Liver (tissue), 8 donors: ENCODE measurements at regions not wholly inside any gene's neighbourhood (a gene's known extent, or its start where the extent isn't known, plus 50 kb on each side); places are given as distances from the start of the nearest gene placed in this dataset.

Experiments
- DNase-seq: peaks from one replicate; pipeline ENCODE4 v3.0.0-alpha.2; 2017; ENCODE audit warnings: low spot score
- H3K27ac ChIP-seq, 2 donors: one replicate each; pipeline ENCODE4 v1.7.0; 2013; ENCODE audit warnings: inconsistent platforms in 2 of 2, low read length in 2 of 2, control low read depth in 1 of 2, low read depth in 1 of 2, mild to moderate bottlenecking in 1 of 2
- H3K27me3 ChIP-seq, 4 donors: one replicate each; pipeline versions ENCODE4 v1.6.1 to v1.7.0; 2013; ENCODE audit warnings: low read length in 3 of 4, inconsistent platforms in 1 of 4, mild to moderate bottlenecking in 1 of 4, moderate library complexity in 1 of 4; ENCODE audit not compliant: control insufficient read depth in 4 of 4, insufficient read depth in 4 of 4
- H3K36me3 ChIP-seq, 4 donors: one replicate each; pipeline versions ENCODE4 v1.6.1 to v1.7.0; 2013; ENCODE audit warnings: low read length in 3 of 4, mild to moderate bottlenecking in 3 of 4, low read depth in 1 of 4, moderate library complexity in 1 of 4; ENCODE audit not compliant: control insufficient read depth in 4 of 4, insufficient read depth in 3 of 4
- H3K4me1 ChIP-seq, 4 donors: one replicate each; pipeline versions ENCODE4 v1.6.1 to v1.7.0; 2013; ENCODE audit warnings: low read length in 3 of 4, mild to moderate bottlenecking in 3 of 4, moderate library complexity in 1 of 4; ENCODE audit not compliant: control insufficient read depth in 4 of 4, insufficient read depth in 4 of 4
- H3K4me3 ChIP-seq, 3 donors: one replicate each; pipeline versions ENCODE4 v1.6.1 to v1.7.0; 2013; ENCODE audit warnings: low read length in 3 of 3, control low read depth in 1 of 3, low read depth in 1 of 3, mild to moderate bottlenecking in 1 of 3
- H3K9ac ChIP-seq, 2 donors: one replicate each; pipeline ENCODE4 v1.7.0; 2013; ENCODE audit warnings: low read length in 2 of 2, mild to moderate bottlenecking in 2 of 2, moderate library complexity in 2 of 2, control low read depth in 1 of 2, low read depth in 1 of 2
- H3K9me3 ChIP-seq, 4 donors: one replicate each; pipeline versions ENCODE4 v1.6.1 to v1.7.0; 2013; ENCODE audit warnings: low read length in 3 of 4; ENCODE audit not compliant: control insufficient read depth in 4 of 4
- EGR1 ChIP-seq, 2 donors: IDR thresholded peaks; 2 replicates each; pipeline ENCODE4 v1.6.1; 2016 to 2018; ENCODE audit warnings: antibody characterized with exemption in 2 of 2, low read depth in 2 of 2
- FOXA1 ChIP-seq: IDR thresholded peaks from 2 replicates; pipeline ENCODE4 v1.6.1; 2016; ENCODE audit warnings: antibody characterized with exemption
- FOXA2 ChIP-seq: IDR thresholded peaks from 2 replicates; pipeline ENCODE4 v1.6.1; 2016; ENCODE audit warnings: antibody characterized with exemption
- GABPA ChIP-seq, 2 donors: IDR thresholded peaks in 1 of 2; conservative IDR thresholded peaks in 1 of 2; 2 replicates each; pipeline ENCODE4 v1.6.1; 2016; ENCODE audit warnings: antibody characterized with exemption in 2 of 2, mild to moderate bottlenecking in 1 of 2, moderate library complexity in 1 of 2
- HNF4A ChIP-seq, 2 donors: conservative IDR thresholded peaks; 2 replicates each; pipeline ENCODE4 v1.6.1; 2016; ENCODE audit warnings: antibody characterized with exemption in 2 of 2, mild to moderate bottlenecking in 2 of 2
- HNF4G ChIP-seq: IDR thresholded peaks from 2 replicates; pipeline ENCODE4 v1.6.1; 2016; ENCODE audit warnings: antibody characterized with exemption
- JUND ChIP-seq, 2 donors: IDR thresholded peaks; 2 replicates each; pipeline ENCODE4 v1.6.1; 2016; ENCODE audit warnings: antibody characterized with exemption in 2 of 2
- NR2F2 ChIP-seq: IDR thresholded peaks from 2 replicates; pipeline ENCODE4 v1.6.1; 2016; ENCODE audit warnings: antibody characterized with exemption
- RAD21 ChIP-seq, 2 donors: IDR thresholded peaks; 2 replicates each; pipeline ENCODE4 v1.6.1; 2016; ENCODE audit warnings: antibody characterized with exemption in 2 of 2, mild to moderate bottlenecking in 2 of 2
- REST ChIP-seq: IDR thresholded peaks from 2 replicates; pipeline ENCODE4 v1.6.1; 2016; ENCODE audit warnings: antibody characterized with exemption, mild to moderate bottlenecking
- RXRA ChIP-seq, 2 donors: IDR thresholded peaks; 2 replicates each; pipeline ENCODE4 v1.6.1; 2017 to 2018; ENCODE audit warnings: antibody characterized with exemption in 2 of 2, mild to moderate bottlenecking in 1 of 2
- SP1 ChIP-seq: IDR thresholded peaks from 2 replicates; pipeline ENCODE4 v1.6.1; 2018; ENCODE audit warnings: antibody characterized with exemption, mild to moderate bottlenecking
- TAF1 ChIP-seq: conservative IDR thresholded peaks from 2 replicates; pipeline ENCODE4 v1.6.1; 2016; ENCODE audit warnings: antibody characterized with exemption, mild to moderate bottlenecking
- YY1 ChIP-seq: IDR thresholded peaks from 2 replicates; pipeline ENCODE4 v1.6.1; 2016; ENCODE audit warnings: antibody characterized with exemption, mild to moderate bottlenecking
- WGBS: extraction: QIAGEN DNeasy Blood & Tissue Kit; methylation state at CpG from one replicate; pipeline ENCODE4 v1.1.7; 2013; 5-methylcytosine and 5-hydroxymethylcytosine counted together
- TF ChIP-seq, protein P1 (sequence below): IDR thresholded peaks from 2 replicates; pipeline ENCODE4 v1.6.1; 2016; ENCODE audit warnings: antibody characterized with exemption
- TF ChIP-seq, protein P2 (sequence below): IDR thresholded peaks from 2 replicates; pipeline ENCODE4 v1.6.1; 2016; ENCODE audit warnings: antibody characterized with exemption
- TF ChIP-seq, protein P3 (sequence below): fragments of 150-350 bp; IDR thresholded peaks from 2 replicates; pipeline ENCODE4 v1.5.1; 2017; ENCODE audit warnings: improper control_type of control experiment, low read depth, low read length; ENCODE audit not compliant: missing input control
- TF ChIP-seq, protein P4 (sequence below): IDR thresholded peaks from 2 replicates; pipeline ENCODE4 v1.6.1; 2016; ENCODE audit warnings: antibody characterized with exemption
- donor health status: healthy.
- donor health status: healthy.
- donor health status: healthy.
- donor health status: healthy.
- donor health status: healthy.

DNA sequence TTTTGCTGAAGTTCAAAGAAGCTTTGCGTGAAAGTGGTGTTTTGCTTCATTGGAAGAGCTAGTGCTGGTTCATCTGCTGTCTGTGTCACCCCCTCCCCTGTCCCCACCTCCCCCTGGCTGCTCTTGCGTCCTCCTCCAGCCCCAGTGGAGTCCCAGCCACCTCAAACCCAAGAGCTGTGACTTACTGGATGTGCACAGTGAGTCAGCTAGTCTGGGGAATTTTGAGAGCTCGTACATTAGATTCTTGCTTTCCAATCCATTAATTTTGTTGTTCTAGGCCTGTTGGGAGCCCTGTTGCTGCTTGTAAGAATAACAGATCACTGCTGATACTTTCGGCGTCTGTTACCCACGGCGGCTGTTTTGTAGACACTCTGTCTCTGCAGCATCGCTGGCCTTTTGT is 412.1 kb downstream of the TSN start:
- no peak overlapping the region for H3K27ac ChIP-seq
- DNase-seq = no peak
- H3K9ac ChIP-seq = no peak overlapping the region
- H3K4me1 ChIP-seq = no peaks in the 10 kb centered on the region
- no peak overlapping the region for H3K4me3 ChIP-seq
- TF ChIP-seq GABPA (IDR thresholded peaks at IDR 0.05 in 1 of 2, conservative IDR thresholded peaks at IDR 0.05 in 1 of 2) (no peak), SP1 (no peak), RAD21 (IDR thresholded peaks at IDR 0.05) (no peak), EGR1 (IDR thresholded peaks at IDR 0.05; ENCODE audit: low read depth in 2 of 2) (no peak), FOXA2 (no peak), NR2F2 (no peak), HNF4G (no peak), RXRA (IDR thresholded peaks at IDR 0.05) (no peak), YY1 (no peak), TAF1 (no peak), REST (no peak), JUND (IDR thresholded peaks at IDR 0.05) (no peak), FOXA1 (no peak), HNF4A (conservative IDR thresholded peaks at IDR 0.05) (no peak)
- TF ChIP-seq, protein P1, sequence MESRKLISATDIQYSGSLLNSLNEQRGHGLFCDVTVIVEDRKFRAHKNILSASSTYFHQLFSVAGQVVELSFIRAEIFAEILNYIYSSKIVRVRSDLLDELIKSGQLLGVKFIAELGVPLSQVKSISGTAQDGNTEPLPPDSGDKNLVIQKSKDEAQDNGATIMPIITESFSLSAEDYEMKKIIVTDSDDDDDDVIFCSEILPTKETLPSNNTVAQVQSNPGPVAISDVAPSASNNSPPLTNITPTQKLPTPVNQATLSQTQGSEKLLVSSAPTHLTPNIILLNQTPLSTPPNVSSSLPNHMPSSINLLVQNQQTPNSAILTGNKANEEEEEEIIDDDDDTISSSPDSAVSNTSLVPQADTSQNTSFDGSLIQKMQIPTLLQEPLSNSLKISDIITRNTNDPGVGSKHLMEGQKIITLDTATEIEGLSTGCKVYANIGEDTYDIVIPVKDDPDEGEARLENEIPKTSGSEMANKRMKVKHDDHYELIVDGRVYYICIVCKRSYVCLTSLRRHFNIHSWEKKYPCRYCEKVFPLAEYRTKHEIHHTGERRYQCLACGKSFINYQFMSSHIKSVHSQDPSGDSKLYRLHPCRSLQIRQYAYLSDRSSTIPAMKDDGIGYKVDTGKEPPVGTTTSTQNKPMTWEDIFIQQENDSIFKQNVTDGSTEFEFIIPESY = no peak
- TF ChIP-seq, protein P2, sequence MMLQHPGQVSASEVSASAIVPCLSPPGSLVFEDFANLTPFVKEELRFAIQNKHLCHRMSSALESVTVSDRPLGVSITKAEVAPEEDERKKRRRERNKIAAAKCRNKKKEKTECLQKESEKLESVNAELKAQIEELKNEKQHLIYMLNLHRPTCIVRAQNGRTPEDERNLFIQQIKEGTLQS = no peak
- TF ChIP-seq, protein P3, sequence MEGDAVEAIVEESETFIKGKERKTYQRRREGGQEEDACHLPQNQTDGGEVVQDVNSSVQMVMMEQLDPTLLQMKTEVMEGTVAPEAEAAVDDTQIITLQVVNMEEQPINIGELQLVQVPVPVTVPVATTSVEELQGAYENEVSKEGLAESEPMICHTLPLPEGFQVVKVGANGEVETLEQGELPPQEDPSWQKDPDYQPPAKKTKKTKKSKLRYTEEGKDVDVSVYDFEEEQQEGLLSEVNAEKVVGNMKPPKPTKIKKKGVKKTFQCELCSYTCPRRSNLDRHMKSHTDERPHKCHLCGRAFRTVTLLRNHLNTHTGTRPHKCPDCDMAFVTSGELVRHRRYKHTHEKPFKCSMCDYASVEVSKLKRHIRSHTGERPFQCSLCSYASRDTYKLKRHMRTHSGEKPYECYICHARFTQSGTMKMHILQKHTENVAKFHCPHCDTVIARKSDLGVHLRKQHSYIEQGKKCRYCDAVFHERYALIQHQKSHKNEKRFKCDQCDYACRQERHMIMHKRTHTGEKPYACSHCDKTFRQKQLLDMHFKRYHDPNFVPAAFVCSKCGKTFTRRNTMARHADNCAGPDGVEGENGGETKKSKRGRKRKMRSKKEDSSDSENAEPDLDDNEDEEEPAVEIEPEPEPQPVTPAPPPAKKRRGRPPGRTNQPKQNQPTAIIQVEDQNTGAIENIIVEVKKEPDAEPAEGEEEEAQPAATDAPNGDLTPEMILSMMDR = no peak
- TF ChIP-seq, protein P4, sequence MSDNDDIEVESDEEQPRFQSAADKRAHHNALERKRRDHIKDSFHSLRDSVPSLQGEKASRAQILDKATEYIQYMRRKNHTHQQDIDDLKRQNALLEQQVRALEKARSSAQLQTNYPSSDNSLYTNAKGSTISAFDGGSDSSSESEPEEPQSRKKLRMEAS = no peak
- no peaks in the 10 kb centered on the region for H3K36me3 ChIP-seq
- no peaks in the 10 kb centered on the region for H3K9me3 ChIP-seq
- H3K27me3 ChIP-seq = no peaks in the 10 kb centered on the region
- 76% methylated on average over 8 of the region's 8 CpGs for WGBS

DNA sequence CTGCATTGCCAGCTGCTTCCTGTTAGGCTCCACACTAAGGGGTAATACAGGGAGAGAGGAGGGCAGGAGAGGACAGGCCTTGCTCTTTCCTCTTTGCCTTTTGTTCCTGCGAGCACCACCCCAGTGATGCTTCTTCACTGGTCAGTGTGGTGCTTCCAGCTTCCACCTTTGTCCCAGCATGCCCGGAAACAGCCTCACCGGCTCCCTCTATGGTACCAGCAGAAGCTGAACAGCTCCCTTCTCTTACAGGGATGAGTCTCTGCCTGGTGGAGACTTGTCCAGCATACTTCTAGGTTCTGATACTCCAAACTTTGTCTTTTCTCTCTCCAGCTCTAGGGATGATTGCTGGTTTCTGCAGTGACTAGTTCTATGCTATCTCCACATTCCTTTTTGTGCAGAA is 413.3 kb downstream of the TSN start:
- Histone ChIP-seq H3K4me1 (no peaks in the 10 kb centered on the region), H3K9ac (no peak overlapping the region), H3K36me3 (no peaks in the 10 kb centered on the region), H3K9me3 (no peaks in the 10 kb centered on the region), H3K27ac (no peak overlapping the region), H3K4me3 (no peak overlapping the region), H3K27me3 (no peaks in the 10 kb centered on the region)
- DNase-seq = no peak
- 59% methylated on average over 3 of the region's 3 CpGs for WGBS
- TF ChIP-seq, protein P2 = no peak
- TF ChIP-seq GABPA (IDR thresholded peaks at IDR 0.05 in 1 of 2, conservative IDR thresholded peaks at IDR 0.05 in 1 of 2) (no peak), TAF1 (no peak), YY1 (no peak), HNF4G (no peak), RAD21 (IDR thresholded peaks at IDR 0.05) (no peak), FOXA2 (no peak), RXRA (IDR thresholded peaks at IDR 0.05) (no peak), REST (no peak), NR2F2 (no peak), FOXA1 (no peak), EGR1 (IDR thresholded peaks at IDR 0.05; ENCODE audit: low read depth in 2 of 2) (no peak)
- TF ChIP-seq, protein P3 = no peak
